ENCODE measurements at regions not wholly inside any gene's neighbourhood (a gene's known extent, or its start where the extent isn't known, plus 50 kb on each side); places are given as distances from the start of the nearest gene placed in this dataset.
A peak's percentile ranks its signal among the peaks of the same experiment; 100 is the strongest.

GRCh38 chr11:115706626-115707135 is 202.5 kb upstream of the CADM1 start:
- Histone ChIP-seq H3K9me3 (ENCODE audit: control insufficient read depth in 2 of 2, insufficient read depth in 1 of 2, low read depth in 1 of 2, low read length in 1 of 2) (no peaks in the 10 kb centered on the region), H3K4me3 (ENCODE audit: low read depth in 1 of 2, low read length in 2 of 2) (no peak overlapping the region), H3K27me3 (ENCODE audit: control insufficient read depth in 1 of 2, insufficient read depth in 2 of 2, low read length in 2 of 2) (no peaks in the 10 kb centered on the region), H3K4me1 (ENCODE audit: control insufficient read depth in 2 of 2, insufficient read depth in 2 of 2, low read length in 1 of 2) (no peaks in the 10 kb centered on the region), H3K36me3 (ENCODE audit: control insufficient read depth in 2 of 2, insufficient read depth in 2 of 2, low read length in 1 of 2) (no peaks in the 10 kb centered on the region), H3K27ac (ENCODE audit: low read depth in 2 of 2, low read length in 1 of 2) (no peak overlapping the region)
- WGBS, 2 donors = 90 to 92% methylated on average over 1 of the region's 1 CpG

GRCh38 chr11:115705200-115705599 is 201.0 kb upstream of the CADM1 start:
- no peaks in the 10 kb centered on the region for H3K36me3 ChIP-seq (ENCODE audit: control insufficient read depth in 2 of 2, insufficient read depth in 2 of 2, low read length in 1 of 2)
- WGBS, 2 donors = 69 to 74% methylated on average over 2 of the region's 2 CpGs
- H3K9me3 ChIP-seq (ENCODE audit: control insufficient read depth in 2 of 2, insufficient read depth in 1 of 2, low read depth in 1 of 2, low read length in 1 of 2) = no peaks in the 10 kb centered on the region
- H3K27ac ChIP-seq (ENCODE audit: low read depth in 2 of 2, low read length in 1 of 2) = no peak overlapping the region
- H3K4me3 ChIP-seq (ENCODE audit: low read depth in 1 of 2, low read length in 2 of 2) = no peak overlapping the region
- H3K4me1 ChIP-seq (ENCODE audit: control insufficient read depth in 2 of 2, insufficient read depth in 2 of 2, low read length in 1 of 2) = peaks cover 0 to 2% of the 10 kb centered on the region in 2 donors
- H3K27me3 ChIP-seq (ENCODE audit: control insufficient read depth in 1 of 2, insufficient read depth in 2 of 2, low read length in 2 of 2) = no peaks in the 10 kb centered on the region

DNA sequence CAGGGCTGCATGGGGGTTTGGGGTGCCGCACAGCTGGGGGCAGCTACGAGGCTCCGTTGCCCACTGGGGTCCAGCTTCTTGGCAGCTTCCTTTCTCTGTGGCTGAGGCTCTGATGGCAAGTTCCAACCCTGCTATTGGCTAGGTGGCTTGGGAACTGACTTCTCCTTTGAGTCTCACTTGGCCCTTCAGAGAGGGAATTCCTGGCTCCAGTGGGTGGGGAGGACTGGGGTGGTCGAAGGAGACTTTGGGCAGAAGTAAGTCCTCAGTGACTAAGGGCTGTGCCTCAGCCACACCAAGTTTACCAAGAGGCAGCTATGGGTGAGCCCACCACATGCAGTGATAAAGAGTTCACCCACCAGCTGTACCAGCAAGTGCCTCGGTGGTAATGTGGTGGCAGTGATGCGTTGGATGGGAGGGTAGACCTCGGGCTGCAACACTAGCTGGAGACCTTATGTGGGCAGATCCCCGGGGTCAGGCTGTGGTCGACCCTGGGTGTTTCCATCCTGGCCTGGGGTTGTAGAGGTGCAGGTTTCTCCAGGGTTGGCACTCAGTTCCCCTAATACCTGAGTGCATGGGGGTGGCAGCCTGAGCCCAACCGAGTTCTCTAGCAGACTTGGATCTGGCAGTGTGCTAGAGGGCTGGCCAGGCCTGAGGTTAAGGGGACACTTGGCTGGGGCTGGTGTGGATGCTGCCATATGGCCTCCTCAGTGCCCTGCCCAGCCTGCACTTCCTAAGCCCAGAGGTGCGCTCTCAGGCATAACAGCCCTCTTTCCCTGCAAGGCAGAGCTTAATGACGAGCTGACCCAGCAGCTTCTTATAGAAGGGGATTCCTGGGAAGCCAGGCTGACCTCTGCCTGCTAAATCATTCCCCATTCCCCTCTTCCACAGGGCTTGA is 197.0 kb upstream of the CADM1 start:
- 64 to 65% methylated on average over 12 of the region's 12 CpGs for WGBS, 2 donors

GRCh38 chr11:115700496-115700895 is 196.3 kb upstream of the CADM1 start:
- Histone ChIP-seq H3K36me3 (ENCODE audit: control insufficient read depth in 2 of 2, insufficient read depth in 2 of 2, low read length in 1 of 2) (no peaks in the 10 kb centered on the region), H3K27ac (ENCODE audit: low read depth in 2 of 2, low read length in 1 of 2) (no peak overlapping the region), H3K27me3 (ENCODE audit: control insufficient read depth in 1 of 2, insufficient read depth in 2 of 2, low read length in 2 of 2) (no peaks in the 10 kb centered on the region), H3K4me1 (ENCODE audit: control insufficient read depth in 2 of 2, insufficient read depth in 2 of 2, low read length in 1 of 2) (peaks cover 0 to 5% of the 10 kb centered on the region in 2 donors), H3K4me3 (ENCODE audit: low read depth in 1 of 2, low read length in 2 of 2) (no peak overlapping the region), H3K9me3 (ENCODE audit: control insufficient read depth in 2 of 2, insufficient read depth in 1 of 2, low read depth in 1 of 2, low read length in 1 of 2) (no peaks in the 10 kb centered on the region)
- 32 to 40% methylated on average over 4 of the region's 4 CpGs for WGBS, 2 donors

More for the DNA sequence above, 197.0 kb upstream of the CADM1 start:
- Histone ChIP-seq H3K27ac (ENCODE audit: low read depth in 2 of 2, low read length in 1 of 2) (no peak overlapping the region), H3K9me3 (ENCODE audit: control insufficient read depth in 2 of 2, insufficient read depth in 1 of 2, low read depth in 1 of 2, low read length in 1 of 2) (no peaks in the 10 kb centered on the region), H3K4me3 (ENCODE audit: low read depth in 1 of 2, low read length in 2 of 2) (no peak overlapping the region), H3K36me3 (ENCODE audit: control insufficient read depth in 2 of 2, insufficient read depth in 2 of 2, low read length in 1 of 2) (no peaks in the 10 kb centered on the region), H3K4me1 (ENCODE audit: control insufficient read depth in 2 of 2, insufficient read depth in 2 of 2, low read length in 1 of 2) (peaks cover 0 to 5% of the 10 kb centered on the region in 2 donors), H3K27me3 (ENCODE audit: control insufficient read depth in 1 of 2, insufficient read depth in 2 of 2, low read length in 2 of 2) (no peaks in the 10 kb centered on the region)

DNA sequence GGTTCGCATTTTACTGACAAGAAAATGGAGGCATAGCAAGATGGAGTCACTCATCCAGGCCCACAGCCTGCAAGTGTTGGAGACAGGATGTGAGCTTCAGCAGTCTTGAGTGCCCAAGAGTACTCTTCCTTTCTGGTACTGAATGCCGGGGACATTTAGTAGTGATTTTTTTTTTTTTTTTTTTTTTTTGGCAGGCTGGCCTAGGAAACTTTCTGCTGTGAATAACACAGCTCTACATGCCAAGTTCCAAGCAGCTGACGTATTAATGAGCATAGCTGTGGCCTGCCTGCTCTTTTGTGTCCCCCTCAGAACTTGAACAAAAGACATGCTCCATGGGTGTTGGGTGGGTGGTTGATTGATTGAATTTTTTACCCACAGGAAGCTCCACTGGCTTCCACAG is 195.5 kb upstream of the CADM1 start:
- H3K27ac ChIP-seq (ENCODE audit: low read depth in 2 of 2, low read length in 1 of 2) = peak overlapping the region in 1 of 2 donors; percentile 39
- WGBS, 2 donors = 32 to 44% methylated on average over 3 of the region's 3 CpGs

GRCh38 chr11:115699326-115699725 is 195.1 kb upstream of the CADM1 start:
- no peaks in the 10 kb centered on the region for H3K27me3 ChIP-seq (ENCODE audit: control insufficient read depth in 1 of 2, insufficient read depth in 2 of 2, low read length in 2 of 2)
- no peaks in the 10 kb centered on the region for H3K9me3 ChIP-seq (ENCODE audit: control insufficient read depth in 2 of 2, insufficient read depth in 1 of 2, low read depth in 1 of 2, low read length in 1 of 2)
- H3K4me1 ChIP-seq (ENCODE audit: control insufficient read depth in 2 of 2, insufficient read depth in 2 of 2, low read length in 1 of 2) = peaks cover 0 to 5% of the 10 kb centered on the region in 2 donors
- WGBS, 2 donors = 73 to 76% methylated on average over 5 of the region's 5 CpGs
- H3K36me3 ChIP-seq (ENCODE audit: control insufficient read depth in 2 of 2, insufficient read depth in 2 of 2, low read length in 1 of 2) = no peaks in the 10 kb centered on the region
- peak overlapping the region in 1 of 2 donors; percentile 52 for H3K27ac ChIP-seq (ENCODE audit: low read depth in 2 of 2, low read length in 1 of 2)
- H3K4me3 ChIP-seq (ENCODE audit: low read depth in 1 of 2, low read length in 2 of 2) = no peak overlapping the region

More for the DNA sequence above, 195.5 kb upstream of the CADM1 start:
- Histone ChIP-seq H3K27me3 (ENCODE audit: control insufficient read depth in 1 of 2, insufficient read depth in 2 of 2, low read length in 2 of 2) (no peaks in the 10 kb centered on the region), H3K36me3 (ENCODE audit: control insufficient read depth in 2 of 2, insufficient read depth in 2 of 2, low read length in 1 of 2) (no peaks in the 10 kb centered on the region), H3K4me1 (ENCODE audit: control insufficient read depth in 2 of 2, insufficient read depth in 2 of 2, low read length in 1 of 2) (peaks cover 0 to 5% of the 10 kb centered on the region in 2 donors), H3K9me3 (ENCODE audit: control insufficient read depth in 2 of 2, insufficient read depth in 1 of 2, low read depth in 1 of 2, low read length in 1 of 2) (no peaks in the 10 kb centered on the region), H3K4me3 (ENCODE audit: low read depth in 1 of 2, low read length in 2 of 2) (no peak overlapping the region)

GRCh38 chr11:115698243-115698642 is 194.0 kb upstream of the CADM1 start:
- WGBS, 2 donors = 80 to 81% methylated on average over 4 of the region's 4 CpGs
- Histone ChIP-seq H3K27me3 (ENCODE audit: control insufficient read depth in 1 of 2, insufficient read depth in 2 of 2, low read length in 2 of 2) (no peaks in the 10 kb centered on the region), H3K4me3 (ENCODE audit: low read depth in 1 of 2, low read length in 2 of 2) (no peak overlapping the region), H3K27ac (ENCODE audit: low read depth in 2 of 2, low read length in 1 of 2) (no peak overlapping the region), H3K36me3 (ENCODE audit: control insufficient read depth in 2 of 2, insufficient read depth in 2 of 2, low read length in 1 of 2) (no peaks in the 10 kb centered on the region), H3K4me1 (ENCODE audit: control insufficient read depth in 2 of 2, insufficient read depth in 2 of 2, low read length in 1 of 2) (peaks cover 0 to 5% of the 10 kb centered on the region in 2 donors), H3K9me3 (ENCODE audit: control insufficient read depth in 2 of 2, insufficient read depth in 1 of 2, low read depth in 1 of 2, low read length in 1 of 2) (no peaks in the 10 kb centered on the region)

- no peaks in the 10 kb centered on the region for H3K27me3 ChIP-seq (ENCODE audit: control insufficient read depth in 1 of 2, insufficient read depth in 2 of 2, low read length in 2 of 2)
- no peak overlapping the region for H3K4me3 ChIP-seq (ENCODE audit: low read depth in 1 of 2, low read length in 2 of 2)
- 53 to 54% methylated on average over 4 of the region's 4 CpGs for WGBS, 2 donors
- no peaks in the 10 kb centered on the region for H3K9me3 ChIP-seq (ENCODE audit: control insufficient read depth in 2 of 2, insufficient read depth in 1 of 2, low read depth in 1 of 2, low read length in 1 of 2)
- peaks cover 0 to 5% of the 10 kb centered on the region in 2 donors for H3K4me1 ChIP-seq (ENCODE audit: control insufficient read depth in 2 of 2, insufficient read depth in 2 of 2, low read length in 1 of 2)
- no peaks in the 10 kb centered on the region for H3K36me3 ChIP-seq (ENCODE audit: control insufficient read depth in 2 of 2, insufficient read depth in 2 of 2, low read length in 1 of 2)
- no peak overlapping the region for H3K27ac ChIP-seq (ENCODE audit: low read depth in 2 of 2, low read length in 1 of 2)
Measured at GRCh38 chr11:115696563-115696962, 192.3 kb upstream of the CADM1 start.

DNA sequence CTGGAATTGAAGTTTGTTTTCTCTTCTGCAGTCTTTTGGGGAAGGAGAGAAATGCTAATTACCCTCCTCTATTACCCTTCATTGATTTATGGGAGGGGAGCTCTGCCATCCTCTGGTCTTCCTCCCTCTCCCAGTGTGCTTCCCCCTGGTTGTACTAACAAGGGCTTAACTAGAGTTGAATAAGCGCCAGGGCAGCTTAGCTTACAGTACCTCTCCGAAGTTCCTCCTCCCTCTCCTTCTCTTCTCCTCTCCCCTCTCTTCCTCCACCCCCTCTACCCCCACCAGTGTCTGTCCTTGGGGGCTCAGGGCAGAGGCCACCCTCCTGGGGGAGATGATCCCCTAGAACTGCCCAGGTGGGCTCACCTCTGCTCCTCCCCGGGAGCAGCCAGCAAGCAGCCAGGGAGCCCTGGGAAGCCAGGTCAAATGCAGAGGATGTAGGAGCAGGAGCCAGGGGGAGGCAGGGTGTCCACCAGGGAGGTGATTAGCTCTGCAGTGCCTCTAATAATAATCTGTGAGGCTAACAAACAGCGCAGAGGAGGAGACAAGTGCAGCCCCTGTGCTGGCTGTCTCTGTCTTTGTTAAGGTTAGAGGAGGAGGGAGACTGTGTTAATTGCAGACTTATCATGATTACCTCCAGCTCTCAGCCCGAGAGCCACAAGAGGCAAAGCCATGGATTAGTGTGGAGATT is 191.6 kb upstream of the CADM1 start:
- Histone ChIP-seq H3K36me3 (ENCODE audit: control insufficient read depth in 2 of 2, insufficient read depth in 2 of 2, low read length in 1 of 2) (no peaks in the 10 kb centered on the region), H3K4me1 (ENCODE audit: control insufficient read depth in 2 of 2, insufficient read depth in 2 of 2, low read length in 1 of 2) (peaks cover 0 to 5% of the 10 kb centered on the region in 2 donors), H3K4me3 (ENCODE audit: low read depth in 1 of 2, low read length in 2 of 2) (no peak overlapping the region), H3K27me3 (ENCODE audit: control insufficient read depth in 1 of 2, insufficient read depth in 2 of 2, low read length in 2 of 2) (no peaks in the 10 kb centered on the region), H3K27ac (ENCODE audit: low read depth in 2 of 2, low read length in 1 of 2) (no peak overlapping the region), H3K9me3 (ENCODE audit: control insufficient read depth in 2 of 2, insufficient read depth in 1 of 2, low read depth in 1 of 2, low read length in 1 of 2) (no peaks in the 10 kb centered on the region)
- 63 to 67% methylated on average over 5 of the region's 5 CpGs for WGBS, 2 donors
